ENCODE measurements at regions not wholly inside any gene's neighbourhood (a gene's known extent, or its start where the extent isn't known, plus 50 kb on each side); places are given as distances from the start of the nearest gene placed in this dataset.

GRCh38 chr5:20367178-20367577 lies 379.2 kb upstream of the CDH18 start:
- H3K27me3 ChIP-seq (ENCODE audit: control insufficient read depth in 3 of 3, insufficient read depth in 3 of 3, low read length in 2 of 3): no peaks in the 10 kb centered on the region
- ATAC-seq (ENCODE audit: insufficient read depth, low FRiP score) (no peak), DNase-seq (no peak)
- 79 to 83% methylated on average over 5 of the region's 5 CpGs for WGBS, 2 donors
- no peak overlapping the region for H3K9ac ChIP-seq (ENCODE audit: insufficient read depth in 1 of 2, low read length in 2 of 2)
- no peak overlapping the region for H3K27ac ChIP-seq (ENCODE audit: low read depth in 1 of 2, low read length in 1 of 2)
- TF ChIP-seq, protein P1, sequence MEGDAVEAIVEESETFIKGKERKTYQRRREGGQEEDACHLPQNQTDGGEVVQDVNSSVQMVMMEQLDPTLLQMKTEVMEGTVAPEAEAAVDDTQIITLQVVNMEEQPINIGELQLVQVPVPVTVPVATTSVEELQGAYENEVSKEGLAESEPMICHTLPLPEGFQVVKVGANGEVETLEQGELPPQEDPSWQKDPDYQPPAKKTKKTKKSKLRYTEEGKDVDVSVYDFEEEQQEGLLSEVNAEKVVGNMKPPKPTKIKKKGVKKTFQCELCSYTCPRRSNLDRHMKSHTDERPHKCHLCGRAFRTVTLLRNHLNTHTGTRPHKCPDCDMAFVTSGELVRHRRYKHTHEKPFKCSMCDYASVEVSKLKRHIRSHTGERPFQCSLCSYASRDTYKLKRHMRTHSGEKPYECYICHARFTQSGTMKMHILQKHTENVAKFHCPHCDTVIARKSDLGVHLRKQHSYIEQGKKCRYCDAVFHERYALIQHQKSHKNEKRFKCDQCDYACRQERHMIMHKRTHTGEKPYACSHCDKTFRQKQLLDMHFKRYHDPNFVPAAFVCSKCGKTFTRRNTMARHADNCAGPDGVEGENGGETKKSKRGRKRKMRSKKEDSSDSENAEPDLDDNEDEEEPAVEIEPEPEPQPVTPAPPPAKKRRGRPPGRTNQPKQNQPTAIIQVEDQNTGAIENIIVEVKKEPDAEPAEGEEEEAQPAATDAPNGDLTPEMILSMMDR (IDR thresholded peaks at IDR 0.05; ENCODE audit: control extremely low read depth, extremely low read depth): no peak
- peaks cover 0 to 11% (median 0%) of the 10 kb centered on the region in 5 donors for H3K4me1 ChIP-seq (ENCODE audit: control insufficient read depth in 5 of 5, insufficient read depth in 5 of 5, low read length in 5 of 5)
- H3K4me3 ChIP-seq: no peak overlapping the region
- H3K9me3 ChIP-seq (ENCODE audit: control insufficient read depth in 4 of 4, insufficient read depth in 3 of 4, low read length in 3 of 4): no peaks in the 10 kb centered on the region
- H3K36me3 ChIP-seq (ENCODE audit: control insufficient read depth in 4 of 4, insufficient read depth in 4 of 4, low read length in 4 of 4): no peaks in the 10 kb centered on the region

DNA sequence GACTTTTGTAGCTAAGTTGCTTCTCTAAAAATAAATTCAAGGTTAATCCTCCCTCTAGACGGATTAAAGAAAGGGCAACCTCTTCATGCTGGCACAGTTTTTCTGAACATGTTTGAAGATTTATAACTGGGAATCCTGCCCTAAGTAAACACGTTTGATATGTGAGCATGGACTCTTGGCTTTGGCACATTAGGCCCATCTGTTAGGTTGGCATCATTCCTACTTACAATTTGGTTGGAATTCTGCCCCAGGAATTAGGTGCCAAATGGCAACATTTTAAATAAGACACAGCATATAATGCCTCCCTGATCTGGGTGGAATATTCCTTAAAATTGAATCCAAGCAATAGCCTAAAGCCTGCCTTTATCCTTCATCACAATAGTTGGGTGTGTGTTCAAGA lies 372.3 kb upstream of the CDH18 start:
- H3K27ac ChIP-seq (ENCODE audit: low read depth in 1 of 2, low read length in 1 of 2): no peak overlapping the region
- TF ChIP-seq, protein P1 (IDR thresholded peaks at IDR 0.05; ENCODE audit: control extremely low read depth, extremely low read depth): no peak
- ATAC-seq (ENCODE audit: insufficient read depth, low FRiP score): no peak

DNA sequence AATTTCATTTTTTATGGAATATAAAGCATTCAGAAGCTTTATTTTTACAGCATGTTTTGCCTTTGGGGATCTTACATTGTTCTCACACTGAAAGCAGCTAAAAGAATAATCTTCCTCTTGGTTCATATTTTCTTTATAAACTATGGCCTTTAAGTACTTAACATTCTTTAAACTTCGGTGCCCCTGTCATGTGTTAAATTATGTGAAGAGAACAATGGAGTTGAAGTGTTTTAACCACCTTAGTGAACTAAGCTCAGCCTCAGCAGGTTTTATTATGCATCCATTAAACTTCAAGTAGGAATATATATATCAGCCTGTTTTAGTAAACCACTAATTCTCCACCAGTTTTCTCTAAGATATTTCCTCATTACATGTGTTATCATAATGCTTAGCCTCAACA lies 371.4 kb upstream of the CDH18 start:
- 37 to 54% methylated on average over 1 of the region's 1 CpG for WGBS, 2 donors
- TF ChIP-seq, protein P1 (IDR thresholded peaks at IDR 0.05; ENCODE audit: control extremely low read depth, extremely low read depth): no peak
- Histone ChIP-seq H3K9me3 (ENCODE audit: control insufficient read depth in 4 of 4, insufficient read depth in 3 of 4, low read length in 3 of 4) (no peaks in the 10 kb centered on the region), H3K27me3 (ENCODE audit: control insufficient read depth in 3 of 3, insufficient read depth in 3 of 3, low read length in 2 of 3) (no peaks in the 10 kb centered on the region), H3K4me1 (ENCODE audit: control insufficient read depth in 5 of 5, insufficient read depth in 5 of 5, low read length in 5 of 5) (no peaks in the 10 kb centered on the region), H3K36me3 (ENCODE audit: control insufficient read depth in 4 of 4, insufficient read depth in 4 of 4, low read length in 4 of 4) (no peaks in the 10 kb centered on the region), H3K4me3 (no peak overlapping the region), H3K9ac (ENCODE audit: insufficient read depth in 1 of 2, low read length in 2 of 2) (no peak overlapping the region), H3K27ac (ENCODE audit: low read depth in 1 of 2, low read length in 1 of 2) (no peak overlapping the region)
- ATAC-seq (ENCODE audit: insufficient read depth, low FRiP score) (no peak), DNase-seq (no peak)

More for the DNA sequence above, 372.3 kb upstream of the CDH18 start:
- no peaks in the 10 kb centered on the region for H3K4me1 ChIP-seq (ENCODE audit: control insufficient read depth in 5 of 5, insufficient read depth in 5 of 5, low read length in 5 of 5)
- peak in 1 of 3 donors; percentile 18 for DNase-seq
- WGBS, 2 donors: 40 to 59% methylated on average over 2 of the region's 2 CpGs
- H3K36me3 ChIP-seq (ENCODE audit: control insufficient read depth in 4 of 4, insufficient read depth in 4 of 4, low read length in 4 of 4): no peaks in the 10 kb centered on the region
- no peak overlapping the region for H3K9ac ChIP-seq (ENCODE audit: insufficient read depth in 1 of 2, low read length in 2 of 2)
- no peak overlapping the region for H3K4me3 ChIP-seq
- H3K27me3 ChIP-seq (ENCODE audit: control insufficient read depth in 3 of 3, insufficient read depth in 3 of 3, low read length in 2 of 3): no peaks in the 10 kb centered on the region
- no peaks in the 10 kb centered on the region for H3K9me3 ChIP-seq (ENCODE audit: control insufficient read depth in 4 of 4, insufficient read depth in 3 of 4, low read length in 3 of 4)

DNA sequence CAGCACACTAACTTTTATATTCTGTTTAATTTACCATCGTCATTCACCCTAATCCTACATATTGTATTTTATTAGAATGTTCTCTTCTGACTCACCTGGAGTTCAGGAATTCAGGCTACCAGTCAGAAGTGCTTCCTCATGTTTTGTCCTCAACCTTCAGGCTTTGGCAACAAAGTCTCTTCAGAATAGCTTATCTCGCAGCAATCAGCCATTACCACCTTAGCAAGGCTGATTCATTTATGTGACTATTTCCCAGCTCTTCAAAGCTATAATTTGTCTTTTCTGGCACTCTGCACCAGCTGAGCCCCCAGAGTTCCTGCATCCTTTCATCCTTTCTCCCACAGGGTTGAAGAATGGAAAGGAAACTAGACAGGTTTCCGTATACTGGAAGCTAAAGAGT lies 365.5 kb upstream of the CDH18 start:
- H3K27ac ChIP-seq (ENCODE audit: low read depth in 1 of 2, low read length in 1 of 2): no peak overlapping the region
- no peak overlapping the region for H3K9ac ChIP-seq (ENCODE audit: insufficient read depth in 1 of 2, low read length in 2 of 2)
- no peak for ATAC-seq (ENCODE audit: insufficient read depth, low FRiP score)
- H3K9me3 ChIP-seq (ENCODE audit: control insufficient read depth in 4 of 4, insufficient read depth in 3 of 4, low read length in 3 of 4): no peaks in the 10 kb centered on the region
- 75 to 85% methylated on average over 3 of the region's 3 CpGs for WGBS, 2 donors
- no peaks in the 10 kb centered on the region for H3K27me3 ChIP-seq (ENCODE audit: control insufficient read depth in 3 of 3, insufficient read depth in 3 of 3, low read length in 2 of 3)
- H3K4me1 ChIP-seq (ENCODE audit: control insufficient read depth in 5 of 5, insufficient read depth in 5 of 5, low read length in 5 of 5): no peaks in the 10 kb centered on the region
- TF ChIP-seq, protein P1 (IDR thresholded peaks at IDR 0.05; ENCODE audit: control extremely low read depth, extremely low read depth): no peak
- H3K36me3 ChIP-seq (ENCODE audit: control insufficient read depth in 4 of 4, insufficient read depth in 4 of 4, low read length in 4 of 4): no peaks in the 10 kb centered on the region
- no peak for DNase-seq
- no peak overlapping the region for H3K4me3 ChIP-seq

Data from lung (tissue), 11 donors.